ENCODE measurements at regions not wholly inside any gene's neighbourhood (a gene's known extent, or its start where the extent isn't known, plus 50 kb on each side); places are given as distances from the start of the nearest gene placed in this dataset.

- no peak for DNase-seq (ENCODE audit: low spot score)
Observed at GRCh38 chr11:104534278-104534677, 364.0 kb downstream of the CASP12 start.

DNA sequence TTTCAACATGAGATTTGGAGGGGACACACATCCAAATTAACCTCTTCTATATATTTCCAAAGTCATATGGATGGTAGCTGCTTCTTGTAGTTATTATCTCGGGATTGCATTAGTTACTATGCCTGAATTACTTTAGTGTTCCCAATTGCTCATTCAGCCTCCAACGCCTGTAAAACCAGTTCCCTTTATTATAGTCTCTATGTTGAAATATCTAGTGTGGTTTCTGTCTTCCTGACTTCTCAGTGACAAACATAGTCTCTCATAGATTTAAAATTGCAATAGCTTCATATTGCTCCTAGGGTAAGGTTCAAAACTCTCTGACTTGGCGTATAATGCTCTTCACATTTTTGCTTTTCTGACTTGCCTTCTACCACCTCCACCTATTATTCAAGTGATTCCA is 366.4 kb downstream of the CASP12 start:
- DNase-seq (ENCODE audit: low spot score) = no peak

GRCh38 chr11:104531075-104531474 is 367.1 kb upstream of the PDGFD start:
- no peak for DNase-seq (ENCODE audit: low spot score)

DNA sequence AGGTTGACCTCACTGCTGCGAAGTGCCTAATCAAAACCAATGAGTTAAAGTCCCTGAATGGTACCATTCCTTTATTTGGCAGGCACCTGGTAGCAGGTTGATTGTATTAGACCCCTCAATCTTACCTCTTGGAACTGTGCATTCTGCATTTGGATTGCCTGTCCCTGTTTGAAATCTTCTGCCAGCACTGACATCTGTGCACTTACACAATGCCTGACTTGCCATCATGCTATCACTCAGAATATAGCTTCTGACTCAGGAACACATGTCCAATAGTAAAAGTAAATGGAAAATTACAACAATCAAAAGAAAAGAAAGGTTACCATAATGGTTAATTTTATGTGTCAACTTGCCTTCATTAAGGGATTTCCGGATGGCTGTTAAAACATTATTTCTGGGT is 366.0 kb upstream of the PDGFD start:
- no peak for DNase-seq (ENCODE audit: low spot score)

GRCh38 chr11:104529213-104529612 is 365.3 kb upstream of the PDGFD start:
- DNase-seq (ENCODE audit: low spot score) = no peak

DNA sequence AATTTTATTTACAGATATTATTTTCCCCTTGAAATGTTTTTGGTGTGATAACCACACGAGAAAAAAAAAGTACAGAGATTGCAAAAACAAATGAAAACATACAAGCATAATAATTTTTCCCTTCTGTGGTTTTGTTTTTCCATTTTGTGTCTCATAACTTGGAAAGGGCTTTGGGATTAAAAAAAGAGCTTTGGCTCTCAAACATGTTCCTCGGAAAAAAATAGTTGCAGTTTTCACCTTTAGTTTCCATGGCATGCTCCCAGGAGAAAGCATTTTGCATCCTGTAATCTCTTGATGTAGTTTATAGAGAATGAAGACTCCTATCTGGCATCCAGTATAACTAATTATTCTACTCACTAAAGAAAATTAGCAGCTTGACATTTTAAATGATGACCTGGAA is 362.1 kb upstream of the PDGFD start:
- no peak for DNase-seq (ENCODE audit: low spot score)

DNA sequence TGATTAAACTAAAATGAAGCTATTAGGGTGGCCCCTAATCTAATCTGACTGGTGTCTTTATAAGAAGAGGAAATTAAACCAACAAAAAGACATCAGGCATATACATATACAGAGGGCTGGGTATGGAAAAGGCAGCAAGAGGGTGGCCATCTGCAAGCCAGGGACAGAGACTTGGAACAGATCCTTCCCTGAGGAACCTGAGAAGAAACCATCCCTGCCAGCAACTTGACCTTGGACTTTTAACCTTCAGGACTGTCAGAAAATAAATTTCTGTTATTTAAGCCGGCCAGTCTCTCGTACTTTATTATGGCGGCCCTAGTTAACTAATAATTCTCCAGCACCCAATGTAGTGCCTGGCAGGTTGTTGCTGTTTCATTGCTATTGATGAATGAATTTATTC is 361.5 kb upstream of the PDGFD start:
- DNase-seq (ENCODE audit: low spot score) = no peak

GRCh38 chr11:104524254-104524653 is 360.3 kb upstream of the PDGFD start:
- DNase-seq (ENCODE audit: low spot score) = no peak

- DNase-seq (ENCODE audit: low spot score) = no peak
Observed at GRCh38 chr11:104523611-104524010, 359.7 kb upstream of the PDGFD start.

DNA sequence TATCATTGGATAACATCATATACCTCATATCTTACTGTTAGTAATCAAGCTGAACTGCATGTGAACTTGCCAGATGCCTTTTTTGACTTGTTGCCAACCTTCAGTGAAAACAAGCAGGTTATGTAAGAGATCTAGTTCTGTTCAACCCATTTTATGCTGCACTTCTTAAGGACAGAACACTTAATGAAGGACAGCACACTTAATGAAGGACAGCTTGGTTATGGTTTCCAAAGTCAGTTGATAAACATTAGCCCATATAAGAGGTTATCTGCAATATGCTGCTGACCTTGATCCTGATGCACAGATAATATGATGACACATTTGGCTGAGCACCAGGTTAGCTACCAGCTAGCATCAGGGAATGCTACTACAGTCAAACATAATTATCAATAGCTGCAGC is 358.7 kb upstream of the PDGFD start:
- no peak for DNase-seq (ENCODE audit: low spot score)

GRCh38 chr11:104522123-104522522 is 358.2 kb upstream of the PDGFD start:
- no peak for DNase-seq (ENCODE audit: low spot score)

GRCh38 chr11:104510169-104510568 is 346.2 kb upstream of the PDGFD start:
- DNase-seq (ENCODE audit: low spot score) = no peak

DNA sequence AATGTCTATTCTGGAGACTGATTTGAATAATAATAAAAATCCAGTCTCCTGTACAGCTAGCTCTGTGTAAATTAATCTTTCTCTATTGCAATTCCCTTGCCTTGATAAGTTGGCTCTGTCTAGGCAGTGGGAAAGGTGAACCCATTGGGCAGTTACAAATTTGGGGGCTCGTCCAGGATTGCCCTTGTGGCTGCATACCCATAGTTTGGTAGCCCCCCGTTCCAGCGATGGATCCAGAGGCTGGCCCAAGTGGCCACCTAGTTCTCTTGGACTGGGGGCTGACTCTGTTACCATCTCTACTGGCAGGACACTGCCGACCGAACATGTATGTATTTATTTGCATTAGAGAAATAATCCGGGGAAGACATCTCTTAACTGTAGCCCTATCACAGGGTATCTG is 326.2 kb upstream of the PDGFD start:
- DNase-seq (ENCODE audit: low spot score) = no peak

DNA sequence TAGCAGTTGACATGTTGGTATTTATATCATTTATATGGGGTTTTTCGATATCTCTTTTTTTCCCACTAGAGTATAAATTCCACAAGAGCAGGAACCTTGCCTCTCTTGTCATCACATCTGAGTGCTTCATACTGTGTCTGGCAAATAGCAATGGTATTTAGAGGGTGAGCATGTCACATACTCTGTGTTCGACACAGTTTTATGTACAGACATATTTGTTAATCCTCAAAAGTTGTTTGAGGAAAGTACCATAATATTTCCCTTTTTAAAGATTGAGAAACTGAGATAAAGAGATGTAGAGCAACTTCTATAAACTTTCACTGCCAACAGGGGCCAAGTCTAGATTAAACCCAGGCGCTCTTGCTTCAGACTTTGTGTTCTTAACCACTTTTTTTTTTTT is 324.6 kb upstream of the PDGFD start:
- no peak for DNase-seq (ENCODE audit: low spot score)

GRCh38 chr11:104487046-104487806 is 323.3 kb upstream of the PDGFD start:
- no peak for DNase-seq (ENCODE audit: low spot score)

DNA sequence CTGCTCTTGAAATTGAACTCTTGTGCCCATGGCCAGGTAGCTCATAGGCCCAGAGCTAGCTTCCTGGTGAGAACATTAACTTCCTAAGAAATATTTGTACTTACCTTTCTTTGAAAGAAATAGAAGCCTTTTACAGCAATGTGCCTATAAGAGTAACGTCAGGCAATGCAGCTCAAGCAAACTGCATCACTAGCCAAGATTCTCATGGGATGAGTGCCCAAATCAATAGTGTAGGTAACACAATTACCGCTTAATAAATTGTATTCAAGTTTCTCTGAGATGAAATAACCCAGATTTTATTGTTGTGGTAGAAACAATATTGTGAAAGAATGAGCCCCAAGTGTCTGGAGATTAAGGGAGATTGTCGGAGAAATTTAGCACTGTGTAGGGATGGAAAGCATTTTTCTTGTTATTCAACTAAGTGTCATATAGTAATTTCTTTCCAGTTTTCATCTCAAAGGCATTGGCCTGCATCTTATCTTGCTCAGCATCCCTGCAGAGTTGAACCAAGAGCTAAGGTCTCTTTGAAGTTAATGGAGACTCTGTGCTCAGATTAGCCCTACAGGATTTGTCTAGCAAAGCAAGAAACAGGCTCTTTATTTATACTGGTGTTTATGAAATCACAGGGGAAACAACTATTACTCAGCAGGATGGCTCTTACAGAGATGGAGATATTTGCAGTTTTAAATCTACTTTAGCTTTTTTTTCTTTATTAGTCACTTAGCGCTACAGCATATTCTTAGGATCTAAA is 321.0 kb upstream of the PDGFD start:
- no peak for DNase-seq (ENCODE audit: low spot score)

- DNase-seq (ENCODE audit: low spot score) = no peak
Observed at GRCh38 chr11:104476898-104477297, 313.0 kb upstream of the PDGFD start.

DNA sequence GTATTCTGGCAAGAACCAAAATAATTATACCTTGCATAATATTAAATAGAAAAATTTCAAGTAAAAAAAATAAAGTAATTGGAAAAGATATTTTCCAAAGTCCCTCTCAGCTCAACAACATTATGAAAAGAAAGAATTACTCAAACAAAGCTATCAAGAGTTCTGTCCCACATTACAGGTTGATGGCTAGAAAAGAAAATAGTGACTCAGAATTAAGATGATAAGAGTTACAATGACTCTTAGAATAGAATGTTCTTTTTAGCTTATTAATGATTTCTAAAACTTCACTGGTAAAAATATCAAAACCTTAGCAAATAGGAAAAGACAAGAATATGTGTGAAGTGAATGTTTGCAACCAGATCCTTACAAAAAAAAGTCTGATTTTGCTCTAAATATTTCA is 312.5 kb upstream of the PDGFD start:
- no peak for DNase-seq (ENCODE audit: low spot score)

- no peak for DNase-seq (ENCODE audit: low spot score)
Observed at GRCh38 chr11:104467404-104467803, 303.5 kb upstream of the PDGFD start.

GRCh38 chr11:104465321-104465720 is 301.4 kb upstream of the PDGFD start:
- no peak for DNase-seq (ENCODE audit: low spot score)

DNA sequence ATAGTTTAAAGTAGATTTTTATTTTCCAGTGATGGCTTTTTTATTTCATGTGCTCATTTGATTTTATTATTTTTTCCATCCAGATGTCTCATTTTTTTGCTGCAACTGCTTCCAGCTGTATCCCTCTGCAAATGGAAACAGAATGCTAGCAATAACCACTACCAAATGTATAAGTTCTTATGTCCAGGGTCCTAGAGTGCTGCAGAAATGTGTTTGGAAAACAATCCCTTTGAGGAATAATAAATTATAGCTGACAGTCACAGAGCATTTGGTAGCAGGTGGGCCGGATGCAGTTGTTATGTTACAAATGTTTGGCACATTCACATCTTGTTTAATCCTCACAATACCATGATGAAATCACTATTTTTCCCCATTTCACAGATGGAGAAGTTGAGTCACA is 300.7 kb upstream of the PDGFD start:
- DNase-seq (ENCODE audit: low spot score) = no peak

- DNase-seq (ENCODE audit: low spot score) = no peak
Observed at GRCh38 chr11:104462341-104462740, 298.4 kb upstream of the PDGFD start.
